ENCODE measurements at regions not wholly inside any gene's neighbourhood (a gene's known extent, or its start where the extent isn't known, plus 50 kb on each side); places are given as distances from the start of the nearest gene placed in this dataset.

DNA sequence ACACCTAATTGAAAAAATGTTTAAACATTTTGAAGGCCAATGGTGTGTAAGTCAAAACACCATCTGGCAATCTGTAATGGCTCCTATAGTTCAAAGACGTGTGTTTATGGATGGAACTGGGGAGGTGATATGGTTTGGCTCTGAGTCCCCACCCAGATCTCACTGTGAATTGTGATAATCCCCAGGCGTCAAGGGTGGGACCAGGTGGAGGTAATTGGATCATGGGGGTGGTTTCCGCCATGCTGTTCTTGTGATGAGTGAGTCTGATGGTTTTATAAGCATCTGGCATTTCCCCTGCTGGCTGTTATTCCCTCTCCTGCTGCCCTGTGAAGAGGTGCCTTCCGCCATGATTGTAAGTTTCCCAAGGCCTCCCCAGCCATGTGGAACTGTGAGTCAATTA lies 52.2 kb downstream of the ADRA2C start:
- no peak for DNase-seq (ENCODE audit: low read depth, low spot score)
- in situ Hi-C loops (cut with HindIII; ENCODE audit: low pct_unique_long_range_greater_than_20kb, low sequenced_read_pairs) = no loop called here

DNA sequence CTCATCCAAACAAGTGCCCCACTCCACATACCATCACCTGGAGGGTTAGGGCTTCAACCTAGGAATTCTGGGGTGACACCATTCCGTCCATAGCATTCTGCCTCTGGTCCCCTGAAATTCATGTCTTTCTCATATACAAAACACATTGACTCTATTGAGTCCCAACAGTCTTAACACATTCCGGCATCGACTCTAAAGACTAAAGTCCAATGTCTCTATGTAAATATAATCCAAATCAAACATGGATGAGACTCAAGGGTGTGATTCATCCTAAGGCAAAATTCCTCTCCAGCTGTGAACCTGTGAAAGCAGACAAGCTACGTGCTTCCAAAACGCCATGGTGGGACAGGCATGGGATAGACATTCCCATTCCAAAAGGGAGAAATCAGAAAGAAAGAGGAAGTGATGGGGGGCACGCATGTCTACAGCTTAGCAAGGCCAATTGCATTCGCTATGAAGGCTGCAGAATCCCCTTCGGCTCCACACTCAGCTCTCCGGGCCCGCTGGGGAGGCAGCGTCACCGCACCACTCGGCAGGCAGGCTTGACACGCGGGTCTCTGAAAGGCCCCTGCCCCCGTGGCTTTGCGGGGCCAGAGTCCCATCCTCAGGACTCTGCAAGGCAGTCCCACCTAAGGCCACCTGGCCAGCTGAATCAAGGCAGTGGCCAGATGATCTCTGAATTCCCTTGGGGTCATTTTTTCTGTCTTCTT lies 53.2 kb downstream of the ADRA2C start:
- in situ Hi-C loops (cut with HindIII; ENCODE audit: low pct_unique_long_range_greater_than_20kb, low sequenced_read_pairs) = no loop called here
- DNase-seq (ENCODE audit: low read depth, low spot score) = no peak

DNA sequence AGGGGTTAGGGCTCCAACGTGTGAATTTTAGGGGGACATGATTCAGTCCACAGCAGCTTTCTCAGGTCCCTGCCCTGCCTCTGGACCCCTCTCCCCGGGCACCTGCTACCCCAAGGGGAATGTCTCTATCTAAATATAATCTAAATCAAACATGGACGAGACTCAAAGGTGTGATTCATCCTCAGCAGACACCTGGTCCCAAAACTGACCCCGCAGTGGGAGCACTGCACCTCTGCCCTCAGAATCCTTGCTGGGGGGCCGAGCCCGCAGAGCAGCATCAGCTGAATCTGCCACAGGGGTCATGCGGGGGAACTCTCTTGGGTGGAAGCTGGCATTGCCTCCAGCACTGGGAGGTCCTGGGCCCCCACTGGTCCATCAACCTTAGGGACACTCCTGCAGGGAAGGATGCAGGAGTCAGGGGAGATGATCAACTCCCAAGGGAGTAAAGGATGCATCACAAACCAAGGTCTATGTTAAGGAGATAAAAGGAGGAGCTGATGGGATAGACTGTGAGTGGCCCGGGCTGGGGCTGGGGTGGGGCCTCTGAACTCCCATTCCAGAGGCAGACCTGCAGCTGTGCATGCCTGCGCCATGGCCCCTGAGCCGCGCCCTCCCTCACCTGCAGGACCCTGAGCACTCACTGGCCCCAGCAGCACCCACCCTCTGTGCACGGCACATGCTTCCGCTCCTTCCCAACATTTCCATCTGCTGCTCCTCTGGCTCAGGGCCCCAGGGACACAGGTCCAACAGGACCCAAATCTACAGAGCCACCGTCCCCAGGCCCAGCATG lies 54.0 kb downstream of the ADRA2C start:
- in situ Hi-C loops (cut with HindIII; ENCODE audit: low pct_unique_long_range_greater_than_20kb, low sequenced_read_pairs) = no loop called here
- no peak for DNase-seq (ENCODE audit: low read depth, low spot score)

DNA sequence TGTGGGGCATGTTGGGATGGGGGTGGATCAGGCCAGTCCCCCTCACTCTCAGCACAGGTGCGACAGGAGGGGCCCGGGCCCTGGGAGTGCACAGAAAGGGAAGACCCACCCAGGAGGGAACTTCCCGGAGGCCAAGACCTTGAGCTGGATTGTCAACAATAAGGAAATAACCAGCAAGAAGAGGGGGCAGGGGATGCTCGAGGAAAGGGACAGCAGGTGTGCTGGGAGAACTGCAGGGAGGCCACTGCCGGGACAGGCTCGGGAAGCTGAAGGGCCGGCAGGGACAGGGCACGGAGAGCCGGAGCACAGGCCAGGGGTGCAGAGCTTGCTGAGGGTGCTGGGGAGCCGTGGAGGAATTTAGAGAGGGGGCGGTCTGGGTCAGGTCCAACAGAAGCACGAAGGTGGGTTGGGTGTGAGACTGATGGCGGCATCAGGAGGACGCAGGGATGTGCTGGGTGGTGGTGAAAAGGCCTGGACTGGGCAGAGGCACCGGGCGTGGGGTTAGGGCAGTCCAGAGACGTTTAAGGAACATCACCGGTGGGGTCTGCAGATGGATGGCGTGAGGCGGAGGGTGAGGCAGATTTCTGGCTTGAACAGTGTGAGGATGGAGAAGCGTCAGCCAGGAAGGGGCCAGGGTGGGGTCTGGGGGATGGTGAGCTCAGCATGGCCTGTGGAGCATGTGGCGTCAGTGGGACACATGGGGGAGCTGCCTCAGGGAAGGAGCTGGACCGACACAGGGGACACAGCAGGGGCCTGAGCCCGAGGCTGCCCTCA lies 54.8 kb downstream of the ADRA2C start:
- DNase-seq (ENCODE audit: low read depth, low spot score) = no peak
- in situ Hi-C loops (cut with HindIII; ENCODE audit: low pct_unique_long_range_greater_than_20kb, low sequenced_read_pairs) = no loop called here

DNA sequence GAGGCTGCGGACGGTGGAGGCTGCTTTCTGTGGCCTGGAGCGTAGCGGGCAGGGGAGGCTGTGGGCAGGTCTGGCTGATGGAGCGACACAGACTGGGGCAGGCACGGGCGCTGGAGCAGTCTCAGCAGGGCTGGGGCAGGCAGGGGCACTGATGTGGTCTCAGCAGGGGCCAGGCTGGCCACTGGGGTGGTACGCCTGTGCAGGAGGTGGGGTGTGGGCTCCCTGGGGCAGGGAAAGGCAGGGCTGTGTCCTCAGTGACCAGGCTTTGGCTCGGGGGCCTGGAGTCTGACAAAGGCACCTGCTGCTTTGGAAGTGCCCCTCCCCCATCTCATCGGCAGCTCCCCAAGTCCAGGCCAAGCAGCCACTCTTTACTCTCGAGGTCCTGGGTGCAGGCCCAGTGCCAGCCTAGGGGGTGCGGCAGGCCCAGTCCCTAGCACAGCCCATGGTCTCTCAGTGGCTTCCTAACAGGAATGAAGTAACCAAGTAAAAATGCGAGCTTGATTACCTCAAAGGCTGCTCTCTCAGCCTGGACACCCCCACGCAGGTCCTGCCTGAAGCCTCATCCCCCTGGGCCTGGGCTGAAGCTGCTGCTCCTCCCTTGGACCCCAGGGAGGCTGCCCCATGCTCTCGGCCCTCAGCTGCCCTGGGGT lies 55.5 kb downstream of the ADRA2C start:
- no peak for DNase-seq (ENCODE audit: low read depth, low spot score)

DNA sequence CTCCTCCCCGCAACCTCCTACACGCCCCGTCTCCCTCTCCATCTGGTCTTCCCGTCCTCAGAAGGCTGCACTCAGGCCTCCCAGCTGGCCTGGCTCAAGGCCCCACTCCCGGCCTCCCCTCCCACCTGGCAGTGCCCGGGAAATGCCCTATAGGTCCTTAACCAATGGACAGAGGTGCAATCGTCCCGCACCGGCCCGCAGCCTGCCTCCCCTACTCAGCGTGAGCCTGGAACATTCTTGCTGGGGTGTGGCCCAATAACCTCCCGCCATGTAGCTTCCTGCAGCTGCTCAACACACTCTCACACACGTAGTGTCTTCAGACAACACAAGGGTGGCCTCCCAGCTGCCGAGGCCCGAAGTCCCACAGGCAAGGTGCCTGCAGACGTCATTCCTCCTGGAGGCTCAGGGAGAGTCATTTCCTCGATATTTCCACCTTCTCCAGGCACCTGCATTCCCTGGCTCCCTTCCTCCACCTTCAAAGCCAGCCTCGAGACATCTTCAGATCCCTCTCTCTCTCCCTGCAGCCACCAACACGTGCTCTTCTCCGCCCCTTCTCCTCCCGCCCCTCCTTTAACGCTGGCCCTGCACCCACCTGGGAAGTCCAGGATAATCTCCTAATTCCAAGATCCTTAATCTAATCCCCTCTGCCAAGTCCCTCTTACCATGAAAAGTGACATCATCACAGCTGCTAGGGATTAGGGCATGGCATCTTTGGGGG lies 56.2 kb downstream of the ADRA2C start:
- no peak for DNase-seq (ENCODE audit: low read depth, low spot score)
- in situ Hi-C loops (cut with HindIII; ENCODE audit: low pct_unique_long_range_greater_than_20kb, low sequenced_read_pairs) = no loop called here

More for the DNA sequence above, 55.5 kb downstream of the ADRA2C start:
- in situ Hi-C loops (cut with HindIII; ENCODE audit: low pct_unique_long_range_greater_than_20kb, low sequenced_read_pairs) = no loop called here

DNA sequence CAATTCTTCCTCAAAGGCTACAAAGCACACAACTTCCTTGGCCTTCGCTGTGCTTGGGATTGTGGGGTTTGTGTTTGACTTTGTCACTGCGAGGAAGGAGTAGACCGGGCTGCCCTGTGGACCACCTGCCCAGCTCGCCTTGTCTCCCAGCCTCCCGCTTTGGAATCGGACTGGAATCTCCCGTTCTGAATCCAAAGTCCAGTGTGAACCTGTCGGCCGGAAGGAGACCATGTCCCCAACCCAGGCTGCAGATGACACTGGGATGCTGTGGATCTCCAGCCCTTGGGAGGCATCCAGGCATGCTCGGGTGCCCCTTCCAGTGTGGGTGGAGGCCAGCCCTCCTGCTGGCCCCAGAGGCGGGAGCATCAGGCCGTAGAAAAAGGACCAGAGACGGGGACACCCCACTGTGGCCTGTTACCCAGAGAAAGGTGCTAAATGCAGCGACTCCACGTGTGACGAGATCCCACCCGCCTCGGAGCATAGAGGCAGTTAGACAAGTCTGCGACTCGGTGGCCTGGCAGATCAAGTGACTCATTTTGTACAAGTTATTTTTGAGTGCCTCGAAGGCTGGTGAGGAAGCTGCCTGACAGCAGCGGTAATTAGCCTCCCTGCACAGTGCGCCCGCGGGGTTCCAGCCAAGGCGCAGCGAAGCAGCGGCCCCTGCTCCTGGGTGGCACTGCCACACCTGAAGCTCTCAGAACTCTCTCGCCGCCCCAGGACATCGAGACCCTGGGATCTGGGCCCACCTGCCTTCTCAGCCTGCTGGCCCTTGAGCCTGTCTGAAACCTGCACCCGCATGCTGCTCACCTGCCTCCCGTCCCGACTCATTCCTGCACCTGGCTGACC lies 57.5 kb downstream of the ADRA2C start:
- in situ Hi-C loops (cut with HindIII; ENCODE audit: low pct_unique_long_range_greater_than_20kb, low sequenced_read_pairs) = no loop called here
- DNase-seq (ENCODE audit: low read depth, low spot score) = no peak

DNA sequence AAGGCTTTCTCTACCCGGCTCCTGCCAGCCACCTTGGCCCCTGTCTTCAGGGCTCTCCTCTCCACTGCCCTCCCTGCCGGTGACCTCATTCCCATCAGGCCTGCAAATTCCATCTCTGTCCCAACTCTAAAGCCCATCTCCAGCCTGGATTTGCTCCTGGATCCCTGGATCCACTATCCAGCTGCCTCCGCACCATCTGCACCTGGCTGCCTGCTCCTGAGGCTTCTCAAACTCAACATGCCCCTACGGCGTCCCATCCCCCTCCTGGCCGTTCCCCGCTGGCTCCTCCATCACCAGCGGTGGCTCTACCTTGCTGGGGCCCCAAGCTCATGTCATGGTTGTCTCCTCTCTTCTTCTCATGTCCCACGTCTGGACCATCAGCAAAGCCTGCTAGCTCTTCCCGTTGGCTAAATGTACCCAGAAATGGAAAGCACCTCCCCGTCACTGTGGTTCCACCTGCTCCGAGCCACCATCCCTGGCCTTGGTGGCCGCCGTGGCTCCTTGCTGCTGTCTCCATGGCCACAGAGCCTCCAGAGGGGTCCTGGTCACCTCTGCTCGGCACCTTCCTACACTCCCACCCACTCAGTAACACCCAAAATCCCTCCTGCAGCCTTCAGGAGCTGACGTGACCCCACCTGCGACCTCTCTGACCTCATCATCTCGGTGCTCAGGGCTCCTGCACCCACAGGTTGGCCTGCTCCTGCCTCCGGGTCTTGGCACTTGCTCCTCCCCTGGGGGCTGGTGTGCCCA lies 58.5 kb downstream of the ADRA2C start:
- in situ Hi-C loops (cut with HindIII; ENCODE audit: low pct_unique_long_range_greater_than_20kb, low sequenced_read_pairs) = no loop called here

DNA sequence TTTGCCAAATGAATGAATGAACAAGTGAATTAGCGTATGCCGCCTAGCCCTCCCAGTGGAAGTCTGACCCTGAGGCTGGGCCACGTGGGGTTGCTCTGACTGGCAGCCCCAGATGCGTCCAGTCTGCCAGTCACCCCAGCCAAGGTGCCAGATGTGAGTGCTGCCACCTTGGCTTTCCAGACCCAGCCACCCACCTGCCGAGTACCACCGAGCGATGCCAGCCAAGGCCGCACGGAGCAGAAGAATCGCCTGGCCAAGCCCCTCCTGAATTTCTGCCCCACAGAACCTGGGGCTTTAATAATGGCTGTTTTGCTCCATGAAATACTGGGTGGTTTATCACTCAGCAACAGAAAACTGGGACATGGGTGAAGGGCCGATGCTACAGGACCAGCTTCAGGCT lies 59.3 kb downstream of the ADRA2C start:
- in situ Hi-C loops (cut with HindIII; ENCODE audit: low pct_unique_long_range_greater_than_20kb, low sequenced_read_pairs) = no loop called here
- DNase-seq (ENCODE audit: low read depth, low spot score) = no peak

More for the DNA sequence above, 58.5 kb downstream of the ADRA2C start:
- DNase-seq (ENCODE audit: low read depth, low spot score) = no peak

DNA sequence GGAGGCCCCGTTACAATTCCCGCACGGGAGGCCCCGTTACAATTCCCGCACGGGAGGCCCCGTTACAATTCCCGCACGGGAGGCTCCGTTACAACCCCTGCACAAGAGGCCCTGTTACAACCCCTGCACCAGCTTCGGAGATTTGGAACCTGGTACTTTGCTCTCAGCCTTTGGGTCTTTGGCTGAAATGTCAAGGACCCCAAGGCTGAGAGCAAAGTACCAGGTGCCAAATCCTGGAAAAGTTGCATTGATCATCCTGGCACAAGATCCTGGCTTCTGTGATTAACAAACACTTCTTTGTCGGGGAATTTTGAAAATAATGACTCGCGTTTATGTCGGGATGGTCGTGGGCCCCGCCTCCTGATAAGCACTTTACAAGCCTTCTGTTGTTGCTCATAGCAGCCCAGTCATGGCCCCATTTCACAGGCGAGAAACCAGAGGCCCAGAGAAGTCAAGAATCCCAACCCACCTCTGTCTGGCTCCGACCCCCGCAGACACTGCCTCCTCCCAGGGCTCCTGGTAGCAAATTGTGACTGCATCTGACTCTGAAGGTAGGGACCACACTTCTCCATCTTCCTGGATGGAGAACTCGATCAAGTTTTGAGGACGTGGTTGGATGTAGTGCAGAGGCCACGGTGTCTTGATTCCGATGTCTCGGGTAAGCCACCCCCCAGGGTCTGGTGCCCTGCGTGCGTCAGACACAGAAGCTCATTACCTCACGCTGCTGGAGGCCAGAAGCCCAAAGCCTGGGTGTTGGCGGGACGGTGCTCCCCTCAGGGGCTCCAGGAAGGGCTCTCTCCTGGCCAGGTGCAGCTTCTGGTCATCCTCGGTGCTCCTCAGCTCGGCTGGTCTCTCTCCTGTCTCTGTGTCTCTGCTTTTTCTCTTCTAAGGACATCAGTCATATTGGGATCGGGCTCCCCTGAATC lies 60.3 kb downstream of the ADRA2C start:
- in situ Hi-C loops (cut with HindIII; ENCODE audit: low pct_unique_long_range_greater_than_20kb, low sequenced_read_pairs) = no loop called here
- no peak for DNase-seq (ENCODE audit: low read depth, low spot score)

DNA sequence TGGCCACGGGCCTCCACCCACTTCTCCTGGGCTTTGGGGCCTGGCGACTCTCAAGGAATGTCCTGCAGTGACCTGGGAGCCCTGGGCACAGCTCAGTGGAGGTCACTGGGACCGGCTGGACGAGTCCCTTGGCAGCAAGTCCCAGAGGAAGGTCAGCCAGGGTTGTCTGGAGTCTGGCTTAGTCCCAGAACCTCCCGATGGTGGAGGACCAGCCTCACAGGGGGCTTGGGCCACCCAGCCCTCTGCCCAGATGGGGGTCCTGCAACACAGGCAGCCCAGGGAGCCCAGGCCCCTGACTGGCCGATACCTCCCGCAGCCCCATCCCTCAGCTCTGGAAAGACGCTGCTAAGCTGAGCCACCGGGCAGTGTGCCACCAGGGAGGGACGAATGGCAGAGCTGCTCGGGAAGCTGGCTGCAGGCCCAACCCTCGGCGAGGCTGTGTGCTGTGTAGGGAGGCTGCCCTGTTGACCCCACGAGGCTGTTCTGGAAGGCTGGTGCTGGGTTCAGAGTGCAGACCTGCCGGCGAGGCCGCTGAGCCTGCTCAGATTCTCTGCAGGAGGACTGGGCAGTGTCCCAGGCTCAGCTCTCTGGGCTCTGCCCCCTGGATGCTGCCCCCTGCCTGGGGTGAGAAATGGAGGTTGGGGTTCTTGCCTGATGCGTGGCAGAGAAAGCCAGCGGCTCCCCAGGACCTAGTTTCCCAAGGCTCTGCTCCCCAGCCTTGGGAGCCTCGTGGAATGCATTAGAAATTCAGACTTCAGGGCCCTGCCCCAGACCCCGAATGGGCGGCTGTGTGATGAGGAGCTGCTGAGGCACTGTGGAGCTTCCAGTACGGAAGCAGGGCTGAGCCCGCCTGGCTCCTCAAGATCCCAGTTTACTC lies 61.7 kb downstream of the ADRA2C start:
- in situ Hi-C loops (cut with HindIII; ENCODE audit: low pct_unique_long_range_greater_than_20kb, low sequenced_read_pairs) = no loop called here
- DNase-seq (ENCODE audit: low read depth, low spot score) = no peak

DNA sequence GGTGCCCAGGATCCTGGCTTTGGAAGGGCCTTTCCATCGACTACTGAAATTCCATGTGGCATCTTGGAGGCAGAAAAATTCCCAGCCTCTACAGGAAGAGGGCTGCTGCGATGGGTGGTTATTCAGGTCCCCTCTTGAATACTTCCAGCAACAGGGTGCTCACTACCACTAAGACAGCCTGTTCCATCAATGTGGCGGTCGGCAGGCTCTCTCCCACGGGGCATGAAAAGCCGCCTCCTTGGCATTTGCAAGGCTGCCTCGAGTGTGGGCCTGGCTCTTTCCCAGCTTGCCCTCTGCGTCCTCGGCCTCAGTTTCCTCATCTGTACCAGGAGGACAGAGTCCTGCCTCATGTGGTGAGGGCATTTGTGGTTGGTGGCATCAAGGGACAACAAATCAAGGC lies 62.4 kb downstream of the ADRA2C start:
- no peak for DNase-seq (ENCODE audit: low read depth, low spot score)
- in situ Hi-C loops (cut with HindIII; ENCODE audit: low pct_unique_long_range_greater_than_20kb, low sequenced_read_pairs) = no loop called here

DNA sequence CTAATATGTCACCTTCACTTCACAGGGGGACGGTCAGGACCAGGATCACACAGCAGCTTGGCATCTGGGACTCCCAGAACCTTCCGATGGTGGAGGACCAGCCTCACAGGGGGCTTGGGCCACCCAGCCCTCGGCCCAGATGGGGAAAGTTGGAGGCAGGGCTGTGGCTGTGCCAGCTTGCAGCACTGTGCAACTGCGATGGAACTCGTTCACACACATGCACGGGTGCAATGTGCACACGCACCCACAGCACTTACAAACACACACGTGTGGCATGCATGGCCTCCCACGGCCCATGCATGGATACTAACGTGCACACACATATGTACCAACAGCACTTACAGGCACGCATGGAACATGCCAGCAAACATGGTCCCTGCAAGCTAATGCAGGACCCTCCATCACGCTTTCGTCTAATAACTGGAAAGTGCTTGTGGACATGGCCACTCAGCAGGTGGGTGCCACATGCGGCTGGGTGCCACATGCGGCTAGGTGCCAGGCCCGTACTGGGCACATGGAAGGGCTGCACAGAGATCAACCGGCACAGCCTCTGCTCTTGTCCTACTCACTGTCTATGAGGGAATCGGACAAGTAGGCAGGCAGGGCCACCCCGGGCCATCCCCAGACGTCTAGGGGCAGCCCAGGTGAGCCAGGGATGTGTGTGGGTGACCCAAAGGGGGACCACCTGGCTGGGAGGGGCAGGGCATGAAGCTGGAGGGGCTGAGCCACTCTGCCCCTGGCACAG lies 63.2 kb downstream of the ADRA2C start:
- no peak for DNase-seq (ENCODE audit: low read depth, low spot score)
- in situ Hi-C loops (cut with HindIII; ENCODE audit: low pct_unique_long_range_greater_than_20kb, low sequenced_read_pairs) = no loop called here
